Astrocyte of the spinal cord (primary cell): ENCODE measurements at regions not wholly inside any gene's neighbourhood (a gene's known extent, or its start where the extent isn't known, plus 50 kb on each side); places are given as distances from the start of the nearest gene placed in this dataset.
"Not testable (repeated sequence)": the region's sequence is repeated elsewhere in the genome, so short reads cannot be mapped to it uniquely, and the experiment has no call there.

ENCODE experiments used
- DNase-seq: peaks from one replicate; pipeline ENCODE4 v3.0.0; 2011; ENCODE audit warnings: low read depth, low spot score
- H3K4me3 ChIP-seq: 2 replicates; pipeline ENCODE4 v1.5.1; 2011; ENCODE audit warnings: low read depth, mild to moderate bottlenecking, low read length, moderate library complexity
- CTCF ChIP-seq: IDR thresholded peaks from 2 replicates; pipeline ENCODE4 v1.5.1; 2012; ENCODE audit warnings: low read depth, mild to moderate bottlenecking, low read length, inconsistent platforms
- in situ Hi-C: cut with HindIII; loops from 2 replicates; pipeline ENCODE4 v1.10.0; 2017; ENCODE audit warnings: low sequenced_read_pairs

- DNase-seq, H3K4me3 ChIP-seq, in situ Hi-C loops: not testable (repeated sequence)
Measured at GRCh38 chr1:273772-274171, 177.7 kb downstream of the OR4F29 start.

- DNase-seq: peak; percentile 20
- in situ Hi-C loops, H3K4me3 ChIP-seq: not testable (repeated sequence)
- peak; percentile 45 for TF ChIP-seq CTCF
Measured at GRCh38 chr1:267815-268214, 183.7 kb downstream of the OR4F29 start.
